ENCODE measurements at regions not wholly inside any gene's neighbourhood (a gene's known extent, or its start where the extent isn't known, plus 50 kb on each side); places are given as distances from the start of the nearest gene placed in this dataset.

DNA sequence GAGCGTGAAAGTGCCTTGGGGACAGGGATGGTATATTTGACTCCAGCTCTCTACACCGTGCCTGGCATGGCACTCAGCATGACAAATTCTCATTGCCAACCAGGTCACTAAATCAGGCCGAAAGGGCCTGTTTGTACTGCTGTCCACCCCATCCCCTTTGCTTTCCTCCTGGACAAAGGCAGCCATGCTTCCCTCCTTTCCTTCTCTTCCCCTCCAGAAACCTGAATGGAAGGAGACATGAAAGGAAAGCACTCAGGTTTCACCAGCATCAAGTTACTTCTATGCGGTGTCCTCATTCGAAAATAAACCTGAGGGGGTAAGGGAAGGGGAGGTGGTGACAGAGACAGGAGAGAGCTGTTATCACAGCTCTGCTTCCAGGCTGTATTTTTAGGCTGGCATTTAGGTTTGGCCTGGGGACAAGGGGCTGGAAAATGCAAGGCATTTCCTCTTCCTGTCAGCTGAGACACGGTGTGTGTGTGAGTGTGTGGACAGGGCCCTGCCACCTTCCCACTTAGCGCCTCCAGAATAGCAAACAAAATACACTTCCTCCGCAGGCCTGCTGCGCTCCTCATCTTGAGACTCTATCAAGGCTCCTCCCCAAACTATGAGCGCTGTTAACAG, 79.9 kb upstream of the COL13A1 start:
- DNase-seq (no peak), ATAC-seq (no peak)
- Histone ChIP-seq H3K9me3 (no peaks in the 10 kb centered on the region), H3K36me3 (replicated peaks in 1 of 2; ENCODE audit: insufficient read depth in 1 of 2, low read depth in 2 of 2) (no peaks in the 10 kb centered on the region), H3K27ac (no peak overlapping the region), H3K4me3 (no peak overlapping the region), H3K27me3 (no peaks in the 10 kb centered on the region), H3K4me1 (no peaks in the 10 kb centered on the region)
- TF ChIP-seq, protein P1, sequence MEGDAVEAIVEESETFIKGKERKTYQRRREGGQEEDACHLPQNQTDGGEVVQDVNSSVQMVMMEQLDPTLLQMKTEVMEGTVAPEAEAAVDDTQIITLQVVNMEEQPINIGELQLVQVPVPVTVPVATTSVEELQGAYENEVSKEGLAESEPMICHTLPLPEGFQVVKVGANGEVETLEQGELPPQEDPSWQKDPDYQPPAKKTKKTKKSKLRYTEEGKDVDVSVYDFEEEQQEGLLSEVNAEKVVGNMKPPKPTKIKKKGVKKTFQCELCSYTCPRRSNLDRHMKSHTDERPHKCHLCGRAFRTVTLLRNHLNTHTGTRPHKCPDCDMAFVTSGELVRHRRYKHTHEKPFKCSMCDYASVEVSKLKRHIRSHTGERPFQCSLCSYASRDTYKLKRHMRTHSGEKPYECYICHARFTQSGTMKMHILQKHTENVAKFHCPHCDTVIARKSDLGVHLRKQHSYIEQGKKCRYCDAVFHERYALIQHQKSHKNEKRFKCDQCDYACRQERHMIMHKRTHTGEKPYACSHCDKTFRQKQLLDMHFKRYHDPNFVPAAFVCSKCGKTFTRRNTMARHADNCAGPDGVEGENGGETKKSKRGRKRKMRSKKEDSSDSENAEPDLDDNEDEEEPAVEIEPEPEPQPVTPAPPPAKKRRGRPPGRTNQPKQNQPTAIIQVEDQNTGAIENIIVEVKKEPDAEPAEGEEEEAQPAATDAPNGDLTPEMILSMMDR (IDR thresholded peaks at IDR 0.05), result no peak
- no peak for TF ChIP-seq POLR2A (IDR thresholded peaks at IDR 0.05)
- WGBS, 2 donors, result 48 to 56% methylated on average over 10 of the region's 10 CpGs
- intact Hi-C loops (cut with DNase I), result no loop called here

DNA sequence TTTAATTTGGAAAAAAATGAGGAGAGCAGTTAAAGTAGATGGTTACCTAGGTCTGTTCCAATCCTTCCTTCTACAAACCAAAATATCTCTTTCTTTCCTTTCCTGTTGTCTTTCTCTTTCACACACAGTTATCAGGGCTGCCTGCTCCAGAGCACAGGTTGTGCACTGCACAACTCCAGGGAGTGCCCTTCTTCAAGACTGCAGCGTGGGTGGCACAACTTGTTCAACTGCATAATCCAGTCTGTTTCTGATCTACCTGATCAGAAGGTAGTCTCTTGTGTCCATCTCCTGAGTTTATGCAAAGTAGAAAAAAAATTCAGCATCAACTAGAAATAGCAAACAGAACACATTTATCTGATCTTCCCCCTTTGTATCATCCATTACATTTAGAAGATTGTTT, 78.1 kb upstream of the COL13A1 start:
- H3K27me3 ChIP-seq, result no peaks in the 10 kb centered on the region
- H3K4me3 ChIP-seq, result no peak overlapping the region
- intact Hi-C loops (cut with DNase I), result no loop called here
- no peaks in the 10 kb centered on the region for H3K9me3 ChIP-seq
- ATAC-seq (no peak), DNase-seq (no peak)
- H3K27ac ChIP-seq, result no peak overlapping the region
- no peaks in the 10 kb centered on the region for H3K36me3 ChIP-seq (replicated peaks in 1 of 2; ENCODE audit: insufficient read depth in 1 of 2, low read depth in 2 of 2)
- TF ChIP-seq POLR2A (IDR thresholded peaks at IDR 0.05), result no peak
- TF ChIP-seq, protein P1 (IDR thresholded peaks at IDR 0.05), result no peak
- WGBS, 2 donors, result 59 to 62% methylated on average over 1 of the region's 1 CpG
- no peaks in the 10 kb centered on the region for H3K4me1 ChIP-seq

- no peaks in the 10 kb centered on the region for H3K27me3 ChIP-seq
- no peaks in the 10 kb centered on the region for H3K4me1 ChIP-seq
- H3K36me3 ChIP-seq (replicated peaks in 1 of 2; ENCODE audit: insufficient read depth in 1 of 2, low read depth in 2 of 2), result no peaks in the 10 kb centered on the region
- 94 to 100% methylated on average over 2 of the region's 2 CpGs for WGBS, 2 donors
- H3K4me3 ChIP-seq, result no peak overlapping the region
- no peak for DNase-seq
- intact Hi-C loops (cut with DNase I), result no loop called here
- no peaks in the 10 kb centered on the region for H3K9me3 ChIP-seq
- no peak for ATAC-seq
- H3K27ac ChIP-seq, result no peak overlapping the region
- no peak for TF ChIP-seq POLR2A (IDR thresholded peaks at IDR 0.05)
- TF ChIP-seq, protein P1 (IDR thresholded peaks at IDR 0.05), result no peak
These were observed 74.9 kb upstream of the COL13A1 start for GRCh38 chr10:69726850-69727249.

GRCh38 chr10:69728335-69728870, 73.3 kb upstream of the COL13A1 start:
- no peaks in the 10 kb centered on the region for H3K4me1 ChIP-seq
- H3K36me3 ChIP-seq (replicated peaks in 1 of 2; ENCODE audit: insufficient read depth in 1 of 2, low read depth in 2 of 2), result no peaks in the 10 kb centered on the region
- no peak overlapping the region for H3K4me3 ChIP-seq
- WGBS, 2 donors, result 15 to 18% methylated on average over 3 of the region's 3 CpGs
- H3K27ac ChIP-seq, result no peak overlapping the region
- intact Hi-C loops (cut with DNase I), result no loop called here
- no peak for TF ChIP-seq POLR2A (IDR thresholded peaks at IDR 0.05)
- TF ChIP-seq, protein P1 (IDR thresholded peaks at IDR 0.05), result no peak
- no peak for DNase-seq
- ATAC-seq, result peak; percentile 12
- H3K9me3 ChIP-seq, result no peaks in the 10 kb centered on the region
- no peaks in the 10 kb centered on the region for H3K27me3 ChIP-seq
